ENCODE measurements at regions not wholly inside any gene's neighbourhood (a gene's known extent, or its start where the extent isn't known, plus 50 kb on each side); places are given as distances from the start of the nearest gene placed in this dataset.
"Not testable (repeated sequence)": the region's sequence is repeated elsewhere in the genome, so short reads cannot be mapped to it uniquely, and the experiment has no call there.

DNA sequence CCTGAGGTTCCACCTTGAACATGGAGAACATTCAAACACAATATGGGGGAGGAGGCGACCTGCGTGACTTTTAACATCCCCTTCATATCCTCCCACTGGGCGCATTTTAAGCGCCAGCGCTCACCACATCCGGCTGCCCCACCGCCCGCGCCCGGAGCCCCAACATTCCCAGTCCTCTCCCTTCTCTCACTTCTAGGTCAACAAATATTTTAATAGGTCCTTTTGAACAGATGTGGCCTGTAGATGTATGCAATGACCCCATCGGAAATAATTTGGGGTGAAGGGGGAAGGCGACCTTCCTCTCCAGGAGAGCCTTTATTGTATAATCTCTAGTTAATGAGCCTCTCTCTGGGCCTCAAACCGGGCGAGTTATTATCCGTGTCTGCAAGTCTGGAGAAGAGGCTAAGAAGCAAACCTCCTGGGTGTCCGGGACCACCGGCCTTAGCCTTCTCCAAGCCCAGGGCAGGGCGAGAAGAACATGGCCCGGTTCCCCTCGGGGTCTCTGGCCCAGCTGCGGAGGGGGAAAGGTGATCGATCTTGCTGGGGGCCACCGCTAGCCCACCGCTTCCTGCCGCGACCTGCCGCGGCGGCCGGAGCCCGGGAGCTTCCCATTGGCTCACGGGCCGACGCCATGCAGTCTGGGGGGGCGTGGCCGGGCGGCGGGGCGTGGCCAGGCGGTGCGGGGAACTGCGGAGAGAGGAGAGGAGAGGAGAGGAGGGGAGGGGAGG lies 83.2 kb upstream of the HMGA2 start:
- ATAC-seq = peak; percentile 97
- intact Hi-C loops (cut with DNase I) = no loop called here
- DNase-seq (ENCODE audit: low spot score) = peak; percentile 90

DNA sequence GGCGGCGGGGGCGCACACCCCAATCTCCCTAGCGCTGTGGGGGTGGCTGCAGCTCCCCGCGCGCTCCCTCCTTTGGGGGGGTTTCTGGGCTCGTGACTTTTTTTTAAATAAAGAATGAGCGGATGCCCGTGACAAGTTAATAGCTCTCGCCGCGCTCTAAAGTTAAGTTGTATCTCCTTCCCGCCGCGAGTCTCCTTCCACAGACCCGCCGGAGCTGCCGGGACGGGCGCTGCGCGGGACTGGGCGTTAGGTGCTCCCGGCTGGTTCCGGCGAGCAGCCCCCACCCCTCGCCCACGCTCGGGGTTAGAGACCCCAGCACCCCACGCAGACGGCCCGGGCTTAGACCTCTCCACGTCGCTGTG lies 82.6 kb upstream of the HMGA2 start:
- peak; percentile 59 for ATAC-seq

DNA sequence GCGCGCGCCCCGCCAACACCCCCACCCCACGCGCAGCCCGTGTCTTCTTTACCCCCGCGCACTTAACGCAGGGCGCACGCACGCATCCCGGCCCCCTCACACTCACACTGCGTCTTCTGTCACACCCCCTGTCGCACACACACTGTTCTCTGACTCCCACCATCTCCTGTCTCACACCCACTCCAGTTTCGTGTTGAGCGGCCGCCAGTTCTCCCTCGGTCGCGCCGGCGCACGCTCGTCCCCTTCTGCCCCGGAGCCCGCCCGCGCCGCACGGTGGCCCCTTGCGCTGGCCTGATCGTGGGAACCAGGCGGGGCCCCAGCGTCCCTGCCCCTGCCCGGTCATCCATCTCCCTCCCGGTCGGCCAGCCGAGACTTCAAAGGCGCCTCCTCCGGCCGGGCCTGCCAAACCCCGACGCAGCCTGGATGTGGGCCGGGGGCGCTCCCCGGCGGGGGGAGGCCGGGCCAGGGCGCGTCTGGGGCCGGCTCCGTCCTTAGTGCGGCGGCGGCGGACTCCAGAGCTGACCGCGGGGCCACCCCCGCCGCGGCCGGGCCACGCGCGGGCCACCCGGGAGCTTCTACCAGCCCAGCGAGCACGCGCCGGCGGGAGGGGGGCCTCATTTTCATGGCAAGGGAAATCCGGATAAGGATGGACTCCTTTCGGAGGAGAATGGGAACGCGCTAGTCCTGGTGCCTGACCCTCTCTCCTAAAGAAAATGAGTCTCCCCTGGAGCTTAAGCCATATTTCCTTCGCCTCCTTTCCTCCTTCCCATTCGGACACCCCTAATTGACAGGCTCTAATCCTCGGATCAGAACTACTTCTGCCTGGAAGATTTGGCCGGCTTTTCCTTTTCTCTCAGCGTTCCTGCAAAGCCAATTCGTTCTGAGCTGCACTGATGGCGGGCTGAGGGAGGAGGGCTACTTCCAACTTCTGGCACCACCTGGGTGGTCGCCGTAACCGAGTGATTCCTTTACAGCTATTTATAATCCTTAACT lies 82.0 kb upstream of the HMGA2 start:
- intact Hi-C loops (cut with DNase I) = no loop called here
- peak; percentile 45 for ATAC-seq

More for the DNA sequence above, 82.6 kb upstream of the HMGA2 start:
- no peak for DNase-seq (ENCODE audit: low spot score)
- intact Hi-C loops (cut with DNase I) = no loop called here

DNA sequence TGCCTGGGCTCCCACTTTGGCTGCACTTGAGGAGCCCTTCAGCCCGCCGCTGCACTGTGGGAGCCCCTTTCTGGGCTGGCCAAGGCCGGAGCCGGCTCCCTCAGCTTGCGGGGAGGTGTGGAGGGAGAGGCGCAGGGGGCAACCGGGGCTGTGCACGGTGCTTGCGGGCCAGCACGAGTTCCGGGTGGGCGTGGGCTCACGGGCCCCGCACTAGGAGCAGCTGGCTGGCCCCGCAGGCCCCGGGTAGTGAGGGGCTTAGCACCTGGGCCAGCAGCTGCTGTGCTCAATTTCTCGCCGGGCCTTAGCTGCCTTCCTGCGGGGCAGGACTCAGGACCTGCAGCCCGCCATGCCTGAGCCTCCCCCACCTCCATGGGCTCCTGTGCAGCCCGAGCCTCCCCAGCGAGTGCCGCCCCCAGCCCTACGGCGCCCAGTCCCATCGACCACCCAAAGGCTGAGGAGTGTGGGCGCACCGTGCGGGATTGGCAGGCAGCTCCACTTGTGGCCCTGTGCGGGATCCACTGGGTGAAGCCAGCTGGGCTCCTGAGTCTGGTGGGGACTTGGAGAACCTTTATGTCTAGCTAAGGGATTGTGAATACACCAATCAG lies 79.9 kb upstream of the HMGA2 start:
- ATAC-seq; intact Hi-C loops (cut with DNase I); DNase-seq (ENCODE audit: low spot score): not testable (repeated sequence)

More for the DNA sequence above, 82.0 kb upstream of the HMGA2 start:
- DNase-seq (ENCODE audit: low spot score) = no peak

DNA sequence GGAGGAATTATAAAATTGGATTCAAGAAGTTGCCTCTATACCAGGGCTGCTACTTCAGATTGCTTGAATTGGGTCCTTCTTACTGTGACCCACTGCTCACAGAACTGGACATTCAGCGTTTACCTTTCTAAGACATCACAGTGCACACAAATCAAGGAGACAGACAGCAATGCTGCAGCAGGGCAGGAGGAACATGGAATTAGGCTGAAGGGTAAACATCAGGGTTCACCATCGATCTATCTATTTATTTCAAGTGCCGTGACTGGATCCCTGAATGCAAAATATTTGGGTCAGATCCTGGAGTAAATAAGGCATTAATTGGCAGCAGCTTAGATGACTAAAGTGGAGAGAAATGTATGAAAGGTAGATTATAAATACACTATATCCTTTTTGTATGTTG lies 76.9 kb upstream of the HMGA2 start:
- DNase-seq (ENCODE audit: low spot score) (no peak), ATAC-seq (no peak)
- intact Hi-C loops (cut with DNase I) = no loop called here

DNA sequence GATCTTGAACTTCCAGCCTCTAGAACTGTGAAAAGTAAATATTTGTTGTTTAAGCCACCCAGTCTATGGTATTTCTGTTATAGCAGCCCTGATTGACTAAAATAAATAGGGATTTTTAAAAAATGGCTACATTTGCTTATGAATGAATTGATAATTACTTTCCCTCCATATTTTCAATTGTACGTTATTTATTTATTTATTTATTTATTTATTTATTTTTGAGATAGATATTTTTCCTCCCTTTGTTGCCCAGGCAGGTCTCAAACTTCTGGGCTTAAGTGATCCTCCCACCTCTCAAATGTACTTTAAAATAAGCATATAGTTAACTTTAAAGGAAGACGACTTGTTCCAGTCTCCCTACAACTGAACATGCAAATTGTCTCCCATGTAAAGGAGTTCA lies 76.0 kb upstream of the HMGA2 start:
- no peak for DNase-seq (ENCODE audit: low spot score)
- intact Hi-C loops (cut with DNase I) = no loop called here
- no peak for ATAC-seq

DNA sequence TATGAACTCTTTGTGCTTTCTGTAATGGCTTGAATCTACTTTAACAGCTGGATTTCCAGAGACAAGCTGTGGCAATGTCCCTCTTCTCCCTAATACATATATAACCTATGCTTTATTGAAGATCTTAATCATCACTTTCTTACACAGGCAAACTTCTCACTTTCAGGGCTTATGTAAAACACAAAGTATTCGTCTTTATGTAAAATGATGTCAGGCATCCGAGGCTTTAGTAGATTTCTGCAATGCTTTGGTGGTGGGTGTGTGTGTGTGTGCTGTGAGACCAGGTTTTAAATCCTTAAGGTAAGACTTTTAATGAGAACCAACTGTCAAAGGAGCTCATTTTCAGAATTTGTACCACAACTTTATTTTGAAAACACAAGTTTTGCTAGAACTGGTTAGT lies 70.0 kb upstream of the HMGA2 start:
- ATAC-seq = no peak
- intact Hi-C loops (cut with DNase I) = no loop called here
- no peak for DNase-seq (ENCODE audit: low spot score)

DNA sequence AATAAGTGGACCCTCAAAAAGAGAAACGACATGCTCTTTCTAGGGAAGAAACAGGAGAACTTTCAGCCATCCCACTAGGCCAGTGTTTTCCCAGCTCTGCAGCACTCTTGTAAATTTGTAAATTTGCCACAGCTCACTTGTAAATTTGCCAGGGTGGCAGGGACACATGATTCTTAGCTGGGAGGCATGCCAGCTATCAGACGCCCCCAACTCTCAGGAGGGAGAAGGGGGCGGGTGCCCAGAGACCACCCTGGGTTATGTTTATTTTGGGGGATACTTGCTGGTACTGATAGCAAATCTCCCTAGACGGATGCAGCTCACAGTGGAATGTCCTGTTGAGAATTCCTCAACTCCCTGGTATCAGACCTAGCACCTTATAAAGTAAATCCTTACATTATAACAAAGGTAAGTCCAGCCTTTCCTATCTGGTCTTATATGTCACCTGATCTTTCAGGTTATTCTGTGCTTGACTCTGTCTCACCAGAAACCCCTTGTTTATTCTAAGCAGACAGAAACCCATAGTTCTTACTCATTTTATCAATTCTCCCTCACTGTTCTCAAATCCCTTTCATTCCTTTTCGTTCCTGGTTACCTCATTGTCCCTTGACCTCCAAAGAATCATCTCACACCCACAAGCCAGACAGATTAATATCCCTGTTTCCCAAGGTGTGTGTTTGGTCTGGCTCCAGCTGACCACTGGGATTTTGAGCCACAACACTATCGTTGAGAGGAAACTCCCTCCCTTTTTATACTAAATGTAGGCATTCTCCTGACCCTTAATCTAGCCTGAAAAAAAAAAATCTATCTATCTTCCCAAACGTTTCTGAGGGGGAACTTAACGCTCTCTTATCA lies 69.3 kb upstream of the HMGA2 start:
- DNase-seq (ENCODE audit: low spot score) (no peak), ATAC-seq (no peak)
- intact Hi-C loops (cut with DNase I) = no loop called here

DNA sequence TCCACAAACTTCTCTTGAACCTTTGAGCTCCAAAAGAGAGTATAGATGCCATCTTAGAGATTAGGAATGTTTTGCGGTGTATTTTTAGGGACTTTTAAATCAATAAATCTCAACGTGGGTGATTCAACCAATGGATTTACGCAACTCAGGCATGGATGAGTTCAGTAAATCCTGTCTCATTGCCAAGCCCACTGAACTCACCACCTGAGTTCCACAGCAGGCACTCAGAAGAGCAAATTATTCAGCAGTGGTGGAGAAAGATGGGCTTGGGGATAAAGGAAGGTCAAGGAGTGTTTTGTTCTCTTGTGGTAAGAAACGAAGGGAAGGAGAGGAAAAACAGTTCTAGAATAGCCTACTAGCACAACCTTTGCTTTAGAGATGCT lies 68.7 kb upstream of the HMGA2 start:
- no peak for ATAC-seq
- intact Hi-C loops (cut with DNase I) = no loop called here
- DNase-seq (ENCODE audit: low spot score) = no peak

DNA sequence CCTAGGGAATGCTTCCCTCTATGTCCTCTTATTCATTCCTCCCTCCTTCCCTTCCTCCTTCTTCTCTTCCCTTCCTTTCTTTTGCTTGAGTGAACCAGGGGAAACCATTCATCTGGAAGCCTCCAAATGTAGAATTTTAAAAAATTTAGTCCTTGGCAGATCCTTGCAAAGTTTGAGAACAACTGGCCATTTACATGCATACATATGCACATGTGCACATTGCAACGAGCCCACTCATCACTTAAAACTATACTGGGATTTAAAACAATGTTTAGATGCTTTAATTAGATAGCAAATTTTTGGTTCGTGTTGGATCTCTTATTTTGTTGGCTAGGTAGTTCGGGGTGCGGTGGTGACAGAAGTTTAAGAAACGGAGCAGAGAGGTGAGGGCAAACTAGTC lies 68.0 kb upstream of the HMGA2 start:
- DNase-seq (ENCODE audit: low spot score) (no peak), ATAC-seq (no peak)
- intact Hi-C loops (cut with DNase I) = no loop called here

DNA sequence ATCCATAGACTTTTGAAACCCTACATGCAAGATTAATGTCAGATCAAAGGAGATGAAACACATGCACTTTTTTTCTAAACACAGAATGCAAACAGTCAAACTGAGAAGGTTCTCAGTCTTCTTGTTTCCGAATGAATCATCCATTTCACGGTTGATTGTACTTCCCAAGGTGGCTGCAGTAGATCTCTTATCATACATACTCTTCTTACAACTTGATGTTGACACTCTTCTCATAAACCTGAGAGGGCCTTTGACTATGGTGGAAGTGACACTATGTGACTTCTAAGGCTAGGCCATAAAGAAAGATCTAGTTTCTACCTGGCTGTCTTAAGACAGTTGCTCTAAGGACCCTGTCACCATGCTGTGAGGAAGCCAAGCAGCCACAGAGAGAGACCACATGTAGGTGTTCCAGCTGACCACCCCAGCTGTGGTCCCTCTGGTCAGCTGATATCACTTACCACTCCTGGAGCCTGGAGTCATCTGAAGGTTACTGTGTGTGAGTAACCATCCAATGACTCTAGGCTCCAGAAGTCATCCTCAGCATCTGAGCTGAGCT lies 67.2 kb upstream of the HMGA2 start:
- ATAC-seq (no peak), DNase-seq (ENCODE audit: low spot score) (no peak)
- intact Hi-C loops (cut with DNase I) = no loop called here

DNA sequence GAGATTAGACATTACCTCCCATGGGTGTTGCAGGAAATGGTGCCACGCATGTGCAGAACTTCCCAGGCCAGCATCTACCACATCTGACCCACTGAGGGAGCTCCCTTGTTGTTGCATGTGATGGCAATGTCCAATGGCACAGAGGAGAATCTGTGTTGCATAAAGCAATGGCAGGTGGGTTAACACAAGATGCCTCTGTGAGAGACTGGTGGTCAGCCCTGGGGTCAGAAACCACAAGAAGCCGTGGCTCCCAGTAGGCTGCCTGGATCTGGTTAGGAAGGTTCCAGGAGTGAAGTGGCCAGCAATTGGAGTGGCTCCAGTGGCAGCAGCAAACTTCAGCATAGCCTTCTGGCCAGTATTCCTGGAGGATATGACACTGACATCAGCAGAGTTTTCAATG lies 65.9 kb upstream of the HMGA2 start:
- no peak for DNase-seq (ENCODE audit: low spot score)
- ATAC-seq = no peak
- intact Hi-C loops (cut with DNase I) = no loop called here

DNA sequence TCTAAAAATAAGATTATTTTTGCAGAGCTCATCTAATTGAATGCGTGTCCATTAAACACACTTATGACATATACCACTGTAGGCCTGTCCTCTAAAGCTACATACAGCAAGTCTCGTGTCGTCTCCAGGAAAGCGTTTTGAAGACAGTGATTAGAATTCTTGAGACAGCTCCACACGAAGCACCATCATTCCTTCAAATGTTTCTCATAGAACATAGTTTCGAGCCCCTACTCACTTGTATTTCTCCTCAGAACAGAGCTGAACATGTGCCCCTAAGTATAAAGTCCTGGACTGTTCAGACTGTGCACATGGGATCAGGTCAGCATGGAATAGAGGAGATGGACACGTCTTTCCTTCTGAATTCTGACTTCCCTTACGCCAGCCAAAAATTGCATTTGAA lies 64.5 kb upstream of the HMGA2 start:
- intact Hi-C loops (cut with DNase I) = no loop called here
- DNase-seq (ENCODE audit: low spot score) (no peak), ATAC-seq (no peak)

DNA sequence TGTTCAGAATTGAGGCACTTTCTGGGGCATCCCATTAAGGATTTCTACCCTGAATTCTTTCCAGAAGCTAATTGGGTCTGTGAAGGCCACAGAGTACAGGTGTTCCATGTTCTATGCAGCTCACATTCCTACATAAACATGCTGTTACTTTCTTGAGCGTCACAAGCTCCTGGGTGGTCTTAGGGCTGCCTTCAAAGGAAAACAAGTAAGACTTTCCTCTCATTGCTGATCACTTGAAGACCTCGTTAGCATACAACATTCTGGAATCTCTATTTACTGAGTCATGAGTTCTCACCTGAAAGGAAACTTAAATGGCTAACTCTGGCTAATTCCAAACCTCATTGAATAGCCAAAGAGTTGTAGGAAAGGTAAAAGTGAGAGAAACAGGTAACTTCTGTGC lies 63.0 kb upstream of the HMGA2 start:
- no peak for DNase-seq (ENCODE audit: low spot score)
- no peak for ATAC-seq
- intact Hi-C loops (cut with DNase I) = no loop called here

DNA sequence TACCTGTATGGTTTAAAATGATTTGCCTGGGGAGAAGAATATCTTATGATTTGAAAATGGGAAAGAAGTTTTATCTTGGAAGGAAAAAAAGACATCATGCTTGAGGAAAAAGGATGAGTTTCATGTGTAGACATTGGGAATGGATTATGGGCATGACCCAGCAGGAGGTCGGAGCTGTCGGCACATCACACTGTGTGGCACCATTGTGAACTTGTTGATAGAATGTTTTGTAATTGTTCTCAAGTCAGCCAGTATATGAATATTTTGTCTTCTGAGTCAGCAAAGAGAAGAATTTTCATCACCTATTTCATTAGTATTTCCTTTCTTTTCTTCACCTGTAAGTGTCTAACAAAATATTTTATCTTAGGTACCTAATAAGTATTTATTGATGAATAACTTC lies 60.0 kb upstream of the HMGA2 start:
- ATAC-seq = no peak

DNA sequence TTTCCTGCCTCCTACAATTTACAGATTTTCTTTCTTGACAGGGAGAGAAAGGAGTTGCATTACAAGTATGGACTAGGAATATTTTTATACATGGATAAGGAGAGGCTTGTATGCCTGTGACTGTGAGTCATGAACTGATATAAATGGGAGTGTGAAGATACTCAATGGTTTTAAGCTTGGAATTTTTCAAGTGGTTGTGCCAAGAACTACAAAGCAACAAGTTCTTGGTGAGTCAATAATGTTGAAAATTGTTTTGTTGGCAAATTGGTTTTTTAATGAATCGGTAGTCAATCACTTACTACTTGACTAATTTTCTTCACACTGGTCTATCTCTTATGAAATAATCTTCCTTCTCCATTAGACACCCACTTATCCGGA lies 58.9 kb upstream of the HMGA2 start:
- ATAC-seq (no peak), DNase-seq (ENCODE audit: low spot score) (no peak)
- intact Hi-C loops (cut with DNase I) = no loop called here

More for the DNA sequence above, 60.0 kb upstream of the HMGA2 start:
- no peak for DNase-seq (ENCODE audit: low spot score)
- intact Hi-C loops (cut with DNase I) = no loop called here

DNA sequence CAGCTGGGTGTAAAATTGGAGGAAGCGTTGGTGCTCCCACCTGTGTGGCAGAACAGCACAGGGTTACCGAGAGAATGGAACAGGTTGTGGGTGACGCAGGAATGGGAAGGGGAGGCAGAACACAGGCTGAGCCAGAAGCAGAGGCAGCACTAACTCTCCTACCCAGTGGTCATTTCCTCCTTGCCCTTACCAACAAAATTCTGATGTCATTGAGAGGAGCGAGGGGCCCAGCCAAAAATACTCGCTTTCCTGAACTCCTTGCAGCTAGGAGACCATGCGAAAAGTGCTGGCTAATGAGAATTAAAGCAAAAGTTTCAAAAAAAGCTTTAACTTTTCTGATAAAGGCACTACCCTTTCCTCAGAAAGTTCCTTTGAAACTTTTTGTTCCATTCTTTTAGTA lies 54.4 kb upstream of the HMGA2 start:
- DNase-seq (ENCODE audit: low spot score) (no peak), ATAC-seq (no peak)
- intact Hi-C loops (cut with DNase I) = no loop called here

Measured in sciatic nerve (tissue), 2 donors.